ENCODE measurements at regions not wholly inside any gene's neighbourhood (a gene's known extent, or its start where the extent isn't known, plus 50 kb on each side); places are given as distances from the start of the nearest gene placed in this dataset.

DNA sequence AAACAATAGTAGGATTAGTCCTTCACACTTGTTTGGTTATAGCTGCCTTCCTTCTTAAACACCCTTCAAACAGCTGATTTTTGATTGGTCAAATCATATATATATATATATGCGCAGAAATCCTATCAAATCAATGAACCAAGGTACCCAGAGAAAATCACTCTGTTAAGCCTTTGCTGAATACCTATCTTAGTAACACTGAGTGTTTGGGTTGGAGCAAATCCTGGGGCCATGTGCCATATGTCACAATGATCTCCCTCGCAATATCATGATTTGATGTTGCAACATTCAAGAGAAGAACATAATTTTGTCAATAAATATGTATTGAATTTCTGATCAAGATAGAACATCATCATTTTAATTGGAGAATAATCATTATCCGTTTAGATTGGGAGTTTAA, 795.6 kb downstream of the REEP3 start:
- no peak for TF ChIP-seq POLR2A (IDR thresholded peaks at IDR 0.05)
- TF ChIP-seq, protein P1, sequence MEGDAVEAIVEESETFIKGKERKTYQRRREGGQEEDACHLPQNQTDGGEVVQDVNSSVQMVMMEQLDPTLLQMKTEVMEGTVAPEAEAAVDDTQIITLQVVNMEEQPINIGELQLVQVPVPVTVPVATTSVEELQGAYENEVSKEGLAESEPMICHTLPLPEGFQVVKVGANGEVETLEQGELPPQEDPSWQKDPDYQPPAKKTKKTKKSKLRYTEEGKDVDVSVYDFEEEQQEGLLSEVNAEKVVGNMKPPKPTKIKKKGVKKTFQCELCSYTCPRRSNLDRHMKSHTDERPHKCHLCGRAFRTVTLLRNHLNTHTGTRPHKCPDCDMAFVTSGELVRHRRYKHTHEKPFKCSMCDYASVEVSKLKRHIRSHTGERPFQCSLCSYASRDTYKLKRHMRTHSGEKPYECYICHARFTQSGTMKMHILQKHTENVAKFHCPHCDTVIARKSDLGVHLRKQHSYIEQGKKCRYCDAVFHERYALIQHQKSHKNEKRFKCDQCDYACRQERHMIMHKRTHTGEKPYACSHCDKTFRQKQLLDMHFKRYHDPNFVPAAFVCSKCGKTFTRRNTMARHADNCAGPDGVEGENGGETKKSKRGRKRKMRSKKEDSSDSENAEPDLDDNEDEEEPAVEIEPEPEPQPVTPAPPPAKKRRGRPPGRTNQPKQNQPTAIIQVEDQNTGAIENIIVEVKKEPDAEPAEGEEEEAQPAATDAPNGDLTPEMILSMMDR (IDR thresholded peaks at IDR 0.05) = no peak

GRCh38 chr10:64320448-64320847, 799.2 kb downstream of the REEP3 start:
- TF ChIP-seq POLR2A (IDR thresholded peaks at IDR 0.05) = no peak
- TF ChIP-seq, protein P1 (IDR thresholded peaks at IDR 0.05) = no peak
- Histone ChIP-seq H3K4me1 (no peaks in the 10 kb centered on the region), H3K9me3 (no peaks in the 10 kb centered on the region), H3K27ac (no peak overlapping the region), H3K27me3 (no peaks in the 10 kb centered on the region), H3K4me3 (no peak overlapping the region), H3K36me3 (no peaks in the 10 kb centered on the region)
- no peak for DNase-seq

More for the DNA sequence above, 795.6 kb downstream of the REEP3 start:
- Histone ChIP-seq H3K27ac (no peak overlapping the region), H3K9me3 (no peaks in the 10 kb centered on the region), H3K4me1 (no peaks in the 10 kb centered on the region), H3K36me3 (no peaks in the 10 kb centered on the region), H3K27me3 (no peaks in the 10 kb centered on the region), H3K4me3 (no peak overlapping the region)
- DNase-seq = no peak

DNA sequence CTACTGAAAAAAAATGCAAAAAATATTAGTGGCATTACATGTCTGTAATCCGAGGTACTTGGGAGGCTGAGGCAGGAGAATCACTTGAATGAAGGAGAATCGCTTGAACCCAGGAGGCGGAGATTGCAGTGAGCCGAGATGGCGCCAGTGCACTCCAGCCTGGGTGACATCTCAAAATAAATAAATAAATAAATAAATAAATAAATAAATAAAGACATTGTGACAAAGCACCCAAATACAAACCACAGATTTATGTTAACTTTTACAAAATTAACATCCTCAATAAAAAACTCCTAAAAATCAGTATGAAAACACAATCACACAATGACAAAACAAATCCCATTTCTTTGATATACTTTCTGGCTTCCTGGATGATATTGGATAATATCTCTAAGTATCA, 808.3 kb downstream of the REEP3 start:
- no peaks in the 10 kb centered on the region for H3K4me1 ChIP-seq
- H3K27ac ChIP-seq = no peak overlapping the region
- TF ChIP-seq, protein P1 (IDR thresholded peaks at IDR 0.05) = no peak
- no peak for TF ChIP-seq POLR2A (IDR thresholded peaks at IDR 0.05)
- H3K9me3 ChIP-seq = no peaks in the 10 kb centered on the region
- no peaks in the 10 kb centered on the region for H3K36me3 ChIP-seq
- H3K4me3 ChIP-seq = no peak overlapping the region
- H3K27me3 ChIP-seq = no peaks in the 10 kb centered on the region
- DNase-seq = no peak

DNA sequence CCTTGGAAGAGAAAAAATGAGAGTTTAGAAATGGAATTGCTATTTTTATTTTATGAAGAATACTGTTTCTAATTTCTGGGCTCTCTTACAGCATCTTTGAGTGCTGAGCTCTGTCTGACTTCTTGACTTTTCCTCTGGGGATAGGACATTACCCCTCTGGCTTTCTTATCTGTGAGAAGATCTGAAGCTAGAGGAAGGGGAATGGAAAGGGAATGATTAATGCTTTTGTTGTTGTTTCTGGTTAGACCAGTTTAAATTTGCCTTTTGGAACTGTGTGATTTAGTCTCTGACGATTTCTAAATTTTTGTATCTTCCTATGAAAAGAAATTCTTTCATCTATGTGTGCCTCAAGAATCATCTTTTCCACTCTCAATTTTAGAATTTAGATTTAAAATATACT, 811.4 kb downstream of the REEP3 start:
- Histone ChIP-seq H3K27ac (no peak overlapping the region), H3K4me1 (no peaks in the 10 kb centered on the region), H3K36me3 (no peaks in the 10 kb centered on the region), H3K27me3 (no peaks in the 10 kb centered on the region), H3K4me3 (no peak overlapping the region), H3K9me3 (no peaks in the 10 kb centered on the region)
- no peak for DNase-seq
- TF ChIP-seq, protein P1 (IDR thresholded peaks at IDR 0.05) = no peak
- TF ChIP-seq POLR2A (IDR thresholded peaks at IDR 0.05) = no peak

- DNase-seq = no peak
- Histone ChIP-seq H3K36me3 (no peaks in the 10 kb centered on the region), H3K9me3 (no peaks in the 10 kb centered on the region), H3K4me1 (no peaks in the 10 kb centered on the region), H3K27ac (no peak overlapping the region), H3K4me3 (no peak overlapping the region), H3K27me3 (no peaks in the 10 kb centered on the region)
- TF ChIP-seq, protein P1 (IDR thresholded peaks at IDR 0.05) = no peak
- TF ChIP-seq POLR2A (IDR thresholded peaks at IDR 0.05) = no peak
Observed at GRCh38 chr10:64334084-64334483, 812.9 kb downstream of the REEP3 start.

DNA sequence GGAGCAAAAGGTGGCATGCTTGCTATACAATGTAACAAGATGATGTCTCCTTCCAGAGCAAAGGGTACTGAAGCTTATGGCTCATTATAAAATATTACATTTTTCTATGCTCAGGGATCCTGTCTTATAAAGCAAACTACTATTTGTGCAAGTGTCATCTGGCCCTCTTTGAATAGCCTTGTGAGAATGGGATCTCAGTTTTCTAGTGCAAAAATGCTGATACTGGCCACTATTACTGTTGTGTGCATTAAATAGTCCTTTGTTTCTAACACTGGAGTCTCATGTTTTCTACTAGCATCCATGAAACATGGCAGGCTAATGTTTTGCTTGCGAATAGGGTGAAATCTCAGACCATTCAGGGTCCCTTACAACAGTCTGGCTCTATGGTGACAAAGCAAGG, 823.0 kb downstream of the REEP3 start:
- H3K4me1 ChIP-seq = no peaks in the 10 kb centered on the region
- no peak overlapping the region for H3K4me3 ChIP-seq
- no peak for DNase-seq
- no peaks in the 10 kb centered on the region for H3K27me3 ChIP-seq
- H3K36me3 ChIP-seq = no peaks in the 10 kb centered on the region
- H3K9me3 ChIP-seq = no peaks in the 10 kb centered on the region
- TF ChIP-seq, protein P1 (IDR thresholded peaks at IDR 0.05) = no peak
- no peak for TF ChIP-seq POLR2A (IDR thresholded peaks at IDR 0.05)
- no peak overlapping the region for H3K27ac ChIP-seq

All from Peyer's patch (tissue), 4 donors.